Spleen (tissue), 11 donors: ENCODE measurements at regions not wholly inside any gene's neighbourhood (a gene's known extent, or its start where the extent isn't known, plus 50 kb on each side); places are given as distances from the start of the nearest gene placed in this dataset.
"Not testable (repeated sequence)": the region's sequence is repeated elsewhere in the genome, so short reads cannot be mapped to it uniquely, and the experiment has no call there.

Experiments used
- DNase-seq: peaks from one replicate; pipeline ENCODE4 v3.0.0-alpha.2; 2020
- H3K27ac ChIP-seq, 8 donors: fragments of 200-600 bp; sonication (generic) in 7 of 8; 1 replicate in 4 of 8; 2 replicates in 4 of 8; pipeline versions ENCODE4 v1.5.0 to v1.8.0; 2016 to 2021; ENCODE audit warnings: inconsistent platforms in 4 of 8, mild to moderate bottlenecking in 4 of 8, moderate library complexity in 1 of 8
- H3K27me3 ChIP-seq, 7 donors: fragments of 200-600 bp; sonication (generic) in 6 of 7; replicated peaks in 1 of 7; 1 replicate in 4 of 7; 2 replicates in 3 of 7; pipeline versions ENCODE4 v1.5.0 to v1.8.0; 2016 to 2021; ENCODE audit warnings: inconsistent platforms in 3 of 7, mild to moderate bottlenecking in 1 of 7
- H3K36me3 ChIP-seq, 6 donors: fragments of 200-600 bp; sonication (generic) in 5 of 6; 1 replicate in 4 of 6; 2 replicates in 2 of 6; pipeline versions ENCODE4 v1.5.0 to v1.8.0; 2016 to 2021; ENCODE audit warnings: inconsistent platforms in 2 of 6
- H3K4me1 ChIP-seq, 6 donors: fragments of 200-600 bp; sonication (generic) in 5 of 6; 1 replicate in 3 of 6; 2 replicates in 3 of 6; pipeline versions ENCODE4 v1.5.0 to v1.8.0; 2016 to 2021; ENCODE audit warnings: inconsistent platforms in 3 of 6
- H3K4me3 ChIP-seq, 8 donors: fragments of 200-600 bp; sonication (generic) in 7 of 8; 1 replicate in 4 of 8; 2 replicates in 4 of 8; pipeline versions ENCODE4 v1.5.0 to v1.8.0; 2016 to 2021; ENCODE audit warnings: inconsistent platforms in 4 of 8, mild to moderate bottlenecking in 4 of 8, moderate library complexity in 2 of 8
- H3K9me3 ChIP-seq, 8 donors: fragments of 200-600 bp; sonication (generic) in 7 of 8; 1 replicate in 4 of 8; 2 replicates in 4 of 8; pipeline versions ENCODE4 v1.5.0 to v1.8.0; 2016 to 2021; ENCODE audit warnings: inconsistent platforms in 4 of 8
- POLR2A ChIP-seq, 3 donors: fragments of 450-650 bp; IDR thresholded peaks; one replicate each; pipeline ENCODE4 v1.5.1; 2017; ENCODE audit warnings: antibody characterized with exemption in 3 of 3, mild to moderate bottlenecking in 1 of 3
- POLR2AphosphoS5 ChIP-seq, 3 donors: sonication (generic); formaldehyde crosslinking; IDR thresholded peaks; one replicate each; pipeline ENCODE4 v1.5.1; 2017; ENCODE audit warnings: antibody characterized with exemption in 3 of 3
- WGBS, 5 donors: extraction: QIAGEN DNeasy Blood & Tissue Kit in 3 of 5; methylation state at CpG; one replicate each; pipeline versions ENCODE4 v1.1.5 to v1.1.7; 2013 to 2018; 5-methylcytosine and 5-hydroxymethylcytosine counted together
- intact Hi-C: fragments of 100-400 bp; cut with DNase I; formaldehyde crosslinking; loops from one replicate; pipeline ENCODE4 v1.15.0; 2023; ENCODE audit warnings: low total_unique reads
- TF ChIP-seq, protein P1 (sequence below), 11 experiments: fragments of 200-600 bp in 7 of 11; fragments of 450-650 bp in 4 of 11; sonication (generic) in 4 of 11; IDR thresholded peaks in 8 of 11; conservative IDR thresholded peaks in 3 of 11; 1 replicate in 7 of 11; 2 replicates in 4 of 11; pipeline versions ENCODE4 v1.4.0 to v1.8.0; 2016 to 2021; ENCODE audit warnings: antibody characterized with exemption in 11 of 11, inconsistent platforms in 4 of 11, mild to moderate bottlenecking in 1 of 11
- donor health status: healthy with polysubstance abuse.
- donor health status: DM: no; HTN: no; CAD: no; lungs with moderate emphysema.
- donor health status: DM: no; HTN: no; CAD: no.
- donor health status: Bipolar disorder and iron deficiency.
- donor health status: healthy.
- donor health status: DM: no; HTN: no; CAD: no.
- donor health status: DM: yes; HTN: yes; CAD: no.

GRCh38 chr13:90493667-90494066 lies 853.8 kb upstream of the MIR17HG start:
- H3K36me3 ChIP-seq, result no peaks in the 10 kb centered on the region
- H3K4me3 ChIP-seq, result no peak overlapping the region
- no peaks in the 10 kb centered on the region for H3K4me1 ChIP-seq
- DNase-seq, result no peak
- H3K27ac ChIP-seq, result no peak overlapping the region
- H3K9me3 ChIP-seq, result peaks cover 0 to 53% (median 30%) of the 10 kb centered on the region in 8 donors
- no peak for TF ChIP-seq POLR2A (IDR thresholded peaks at IDR 0.05)
- no peak for TF ChIP-seq POLR2AphosphoS5 (IDR thresholded peaks at IDR 0.05)
- TF ChIP-seq, protein P1, sequence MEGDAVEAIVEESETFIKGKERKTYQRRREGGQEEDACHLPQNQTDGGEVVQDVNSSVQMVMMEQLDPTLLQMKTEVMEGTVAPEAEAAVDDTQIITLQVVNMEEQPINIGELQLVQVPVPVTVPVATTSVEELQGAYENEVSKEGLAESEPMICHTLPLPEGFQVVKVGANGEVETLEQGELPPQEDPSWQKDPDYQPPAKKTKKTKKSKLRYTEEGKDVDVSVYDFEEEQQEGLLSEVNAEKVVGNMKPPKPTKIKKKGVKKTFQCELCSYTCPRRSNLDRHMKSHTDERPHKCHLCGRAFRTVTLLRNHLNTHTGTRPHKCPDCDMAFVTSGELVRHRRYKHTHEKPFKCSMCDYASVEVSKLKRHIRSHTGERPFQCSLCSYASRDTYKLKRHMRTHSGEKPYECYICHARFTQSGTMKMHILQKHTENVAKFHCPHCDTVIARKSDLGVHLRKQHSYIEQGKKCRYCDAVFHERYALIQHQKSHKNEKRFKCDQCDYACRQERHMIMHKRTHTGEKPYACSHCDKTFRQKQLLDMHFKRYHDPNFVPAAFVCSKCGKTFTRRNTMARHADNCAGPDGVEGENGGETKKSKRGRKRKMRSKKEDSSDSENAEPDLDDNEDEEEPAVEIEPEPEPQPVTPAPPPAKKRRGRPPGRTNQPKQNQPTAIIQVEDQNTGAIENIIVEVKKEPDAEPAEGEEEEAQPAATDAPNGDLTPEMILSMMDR (IDR thresholded peaks at IDR 0.05 in 8 of 11, conservative IDR thresholded peaks at IDR 0.05 in 3 of 11), result no peak
- 63 to 73% (median 68%) methylated on average over 2 of the region's 2 CpGs for WGBS, 5 donors
- H3K27me3 ChIP-seq, result no peaks in the 10 kb centered on the region
- intact Hi-C loops, result no loop called here

DNA sequence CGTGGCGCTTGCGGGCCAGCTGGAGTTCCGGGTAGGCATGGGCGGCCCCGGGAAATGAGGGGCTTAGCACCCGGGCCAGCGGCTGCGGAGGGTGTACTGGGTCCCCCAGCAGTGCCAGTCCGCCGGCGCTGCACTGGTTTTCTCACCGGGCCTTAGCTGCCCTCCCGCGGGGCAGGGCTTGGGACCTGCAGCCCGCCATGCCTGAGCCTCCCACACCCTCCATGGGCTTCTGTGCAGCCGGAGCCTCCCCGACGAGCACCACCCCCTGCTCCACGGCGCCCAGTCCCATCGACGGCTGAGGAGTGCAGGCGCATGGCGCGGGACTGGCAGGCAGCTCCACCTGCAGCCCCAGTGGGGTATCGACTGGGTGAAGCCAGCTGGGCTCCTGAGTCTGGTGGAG lies 852.6 kb upstream of the MIR17HG start:
- peak; percentile 69 for DNase-seq
- WGBS, 5 donors, result 87 to 96% (median 94%) methylated on average over 11 to 27 of the region's 27 CpGs
- intact Hi-C loops, result not testable (repeated sequence)

GRCh38 chr13:90498096-90498495 lies 849.4 kb upstream of the MIR17HG start:
- Histone ChIP-seq H3K36me3 (no peaks in the 10 kb centered on the region), H3K4me1 (no peaks in the 10 kb centered on the region), H3K9me3 (peaks cover 0 to 24% (median 8%) of the 10 kb centered on the region in 8 donors), H3K27ac (no peak overlapping the region), H3K4me3 (no peak overlapping the region), H3K27me3 (no peaks in the 10 kb centered on the region)
- DNase-seq, result no peak
- TF ChIP-seq POLR2AphosphoS5 (IDR thresholded peaks at IDR 0.05) (no peak), POLR2A (IDR thresholded peaks at IDR 0.05) (no peak)
- TF ChIP-seq, protein P1 (IDR thresholded peaks at IDR 0.05 in 8 of 11, conservative IDR thresholded peaks at IDR 0.05 in 3 of 11), result no peak
- 84 to 96% (median 91%) methylated on average over 1 of the region's 1 CpG for WGBS, 5 donors
- intact Hi-C loops, result no loop called here

More for the DNA sequence above, 852.6 kb upstream of the MIR17HG start:
- not testable (repeated sequence) for H3K4me1 ChIP-seq, H3K27ac ChIP-seq, H3K27me3 ChIP-seq, H3K36me3 ChIP-seq, H3K4me3 ChIP-seq
- peaks cover 0 to 45% (median 28%) of the 10 kb centered on the region in 8 donors for H3K9me3 ChIP-seq

GRCh38 chr13:90498816-90499215 lies 848.7 kb upstream of the MIR17HG start:
- Histone ChIP-seq H3K36me3 (no peaks in the 10 kb centered on the region), H3K9me3 (peaks cover 0 to 16% (median 5%) of the 10 kb centered on the region in 8 donors), H3K4me3 (no peak overlapping the region), H3K27me3 (no peaks in the 10 kb centered on the region), H3K27ac (no peak overlapping the region), H3K4me1 (no peaks in the 10 kb centered on the region)
- WGBS, 5 donors, result 0 to 52% (median 36%) methylated on average over 1 of the region's 1 CpG
- no peak for DNase-seq
- intact Hi-C loops, result no loop called here
- TF ChIP-seq POLR2A (IDR thresholded peaks at IDR 0.05) (no peak), POLR2AphosphoS5 (IDR thresholded peaks at IDR 0.05) (no peak)
- TF ChIP-seq, protein P1 (IDR thresholded peaks at IDR 0.05 in 8 of 11, conservative IDR thresholded peaks at IDR 0.05 in 3 of 11), result no peak

GRCh38 chr13:90500569-90500968 lies 846.9 kb upstream of the MIR17HG start:
- no peaks in the 10 kb centered on the region for H3K27me3 ChIP-seq
- H3K4me3 ChIP-seq, result no peak overlapping the region
- TF ChIP-seq, protein P1 (IDR thresholded peaks at IDR 0.05 in 8 of 11, conservative IDR thresholded peaks at IDR 0.05 in 3 of 11), result no peak
- TF ChIP-seq POLR2AphosphoS5 (IDR thresholded peaks at IDR 0.05) (no peak), POLR2A (IDR thresholded peaks at IDR 0.05) (no peak)
- no peaks in the 10 kb centered on the region for H3K4me1 ChIP-seq
- H3K27ac ChIP-seq, result no peak overlapping the region
- DNase-seq, result no peak
- 45 to 69% (median 65%) methylated on average over 2 of the region's 2 CpGs for WGBS, 5 donors
- intact Hi-C loops, result no loop called here
- H3K9me3 ChIP-seq, result peaks cover 0 to 7% (median 0%) of the 10 kb centered on the region in 8 donors
- no peaks in the 10 kb centered on the region for H3K36me3 ChIP-seq
